ENCODE measurements at regions not wholly inside any gene's neighbourhood (a gene's known extent, or its start where the extent isn't known, plus 50 kb on each side); places are given as distances from the start of the nearest gene placed in this dataset.

DNA sequence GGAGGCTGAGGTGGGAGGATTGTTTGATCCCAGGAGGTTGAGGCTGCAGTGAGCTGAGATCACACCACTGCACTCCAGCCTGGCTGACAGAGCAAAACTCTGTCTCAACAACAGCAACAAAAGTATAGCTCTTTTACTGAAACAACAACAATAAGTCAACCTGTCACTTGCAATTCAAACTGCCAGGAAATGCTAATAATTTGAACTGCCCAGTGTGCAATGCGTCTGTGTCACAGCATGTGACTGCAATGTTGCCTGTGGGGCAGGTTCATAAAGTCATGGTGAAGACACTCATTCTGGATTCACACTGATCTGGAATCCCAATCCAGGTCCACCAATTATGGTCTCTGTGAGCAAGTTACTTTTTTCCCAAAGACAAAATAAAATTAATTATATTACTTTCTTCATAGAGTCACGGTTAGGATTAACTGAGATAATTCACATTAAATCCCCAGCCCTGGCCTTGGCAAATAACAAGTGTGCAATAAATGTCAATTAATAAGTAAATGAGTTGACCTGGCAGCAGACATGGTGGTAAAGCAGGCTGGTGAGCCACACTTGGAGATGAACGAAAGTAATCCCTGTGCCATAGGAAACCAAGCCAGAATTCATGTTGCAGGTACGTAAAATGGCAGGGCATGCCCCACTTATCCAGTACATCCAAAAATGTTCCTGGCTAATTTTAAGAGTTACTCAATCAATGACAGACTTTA, 89.1 kb upstream of the CPSF6 start:
- Histone ChIP-seq H3K9me3 (no peaks in the 10 kb centered on the region), H3K4me1 (no peaks in the 10 kb centered on the region), H3K4me3 (no peak overlapping the region), H3K36me3 (no peaks in the 10 kb centered on the region), H3K27ac (no peak overlapping the region), H3K27me3 (peaks cover 1% of the 10 kb centered on the region)
- intact Hi-C loops (cut with DNase I) = no loop called here
- TF ChIP-seq, protein P1, sequence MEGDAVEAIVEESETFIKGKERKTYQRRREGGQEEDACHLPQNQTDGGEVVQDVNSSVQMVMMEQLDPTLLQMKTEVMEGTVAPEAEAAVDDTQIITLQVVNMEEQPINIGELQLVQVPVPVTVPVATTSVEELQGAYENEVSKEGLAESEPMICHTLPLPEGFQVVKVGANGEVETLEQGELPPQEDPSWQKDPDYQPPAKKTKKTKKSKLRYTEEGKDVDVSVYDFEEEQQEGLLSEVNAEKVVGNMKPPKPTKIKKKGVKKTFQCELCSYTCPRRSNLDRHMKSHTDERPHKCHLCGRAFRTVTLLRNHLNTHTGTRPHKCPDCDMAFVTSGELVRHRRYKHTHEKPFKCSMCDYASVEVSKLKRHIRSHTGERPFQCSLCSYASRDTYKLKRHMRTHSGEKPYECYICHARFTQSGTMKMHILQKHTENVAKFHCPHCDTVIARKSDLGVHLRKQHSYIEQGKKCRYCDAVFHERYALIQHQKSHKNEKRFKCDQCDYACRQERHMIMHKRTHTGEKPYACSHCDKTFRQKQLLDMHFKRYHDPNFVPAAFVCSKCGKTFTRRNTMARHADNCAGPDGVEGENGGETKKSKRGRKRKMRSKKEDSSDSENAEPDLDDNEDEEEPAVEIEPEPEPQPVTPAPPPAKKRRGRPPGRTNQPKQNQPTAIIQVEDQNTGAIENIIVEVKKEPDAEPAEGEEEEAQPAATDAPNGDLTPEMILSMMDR (IDR thresholded peaks at IDR 0.05) = no peak
- DNase-seq (ENCODE audit: low spot score in 2 of 2) = no peak

DNA sequence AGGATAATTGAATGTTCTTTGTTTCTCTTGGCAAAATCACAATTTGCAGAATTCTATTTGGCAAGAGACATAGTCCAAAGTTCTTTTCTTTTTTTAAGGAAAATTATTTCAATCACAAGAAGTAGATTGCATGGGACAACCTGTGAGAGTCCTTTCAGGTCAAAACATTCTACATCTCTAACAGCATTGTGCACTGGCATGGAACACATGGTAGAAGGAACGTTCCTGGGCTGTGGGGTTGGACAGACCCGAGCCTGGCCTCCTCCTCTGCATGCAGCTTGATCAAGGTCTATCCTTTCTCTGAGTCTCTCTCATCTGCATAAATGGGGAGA, 88.6 kb upstream of the CPSF6 start:
- peaks cover 3% of the 10 kb centered on the region for H3K27me3 ChIP-seq
- TF ChIP-seq, protein P1 (IDR thresholded peaks at IDR 0.05) = no peak
- intact Hi-C loops (cut with DNase I) = no loop called here
- H3K9me3 ChIP-seq = no peaks in the 10 kb centered on the region
- H3K36me3 ChIP-seq = no peaks in the 10 kb centered on the region
- H3K4me1 ChIP-seq = no peaks in the 10 kb centered on the region
- H3K27ac ChIP-seq = no peak overlapping the region
- no peak overlapping the region for H3K4me3 ChIP-seq
- DNase-seq (ENCODE audit: low spot score in 2 of 2) = no peak

DNA sequence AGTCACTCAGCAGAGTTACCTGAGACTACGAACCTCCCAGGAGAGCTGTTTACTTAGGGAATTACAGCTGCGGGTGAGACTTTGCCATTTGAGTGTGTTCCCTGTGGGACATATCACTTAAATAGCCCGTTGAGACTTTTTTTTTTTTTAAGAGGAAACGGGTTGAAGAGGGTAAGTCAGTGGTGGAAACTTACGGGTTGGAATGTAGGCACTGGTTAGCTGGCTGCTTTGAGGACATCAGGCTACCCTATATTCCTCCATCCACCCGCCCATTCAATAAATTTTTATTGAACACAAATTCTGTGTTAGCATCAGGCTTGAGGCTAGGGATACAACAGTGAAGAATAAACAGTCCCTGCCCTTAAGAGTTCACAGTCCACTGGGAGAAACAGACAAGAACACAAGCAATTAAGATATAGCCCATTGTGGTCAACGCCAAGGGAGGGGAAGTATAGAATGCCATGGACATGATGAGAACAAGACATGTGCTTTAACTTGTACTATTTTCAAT, 88.1 kb upstream of the CPSF6 start:
- no peak overlapping the region for H3K4me3 ChIP-seq
- H3K27ac ChIP-seq = no peak overlapping the region
- H3K4me1 ChIP-seq = no peaks in the 10 kb centered on the region
- no peaks in the 10 kb centered on the region for H3K36me3 ChIP-seq
- intact Hi-C loops (cut with DNase I) = no loop called here
- TF ChIP-seq, protein P1 (IDR thresholded peaks at IDR 0.05) = no peak
- no peak for DNase-seq (ENCODE audit: low spot score in 2 of 2)
- H3K9me3 ChIP-seq = no peaks in the 10 kb centered on the region
- H3K27me3 ChIP-seq = peaks cover 3% of the 10 kb centered on the region

DNA sequence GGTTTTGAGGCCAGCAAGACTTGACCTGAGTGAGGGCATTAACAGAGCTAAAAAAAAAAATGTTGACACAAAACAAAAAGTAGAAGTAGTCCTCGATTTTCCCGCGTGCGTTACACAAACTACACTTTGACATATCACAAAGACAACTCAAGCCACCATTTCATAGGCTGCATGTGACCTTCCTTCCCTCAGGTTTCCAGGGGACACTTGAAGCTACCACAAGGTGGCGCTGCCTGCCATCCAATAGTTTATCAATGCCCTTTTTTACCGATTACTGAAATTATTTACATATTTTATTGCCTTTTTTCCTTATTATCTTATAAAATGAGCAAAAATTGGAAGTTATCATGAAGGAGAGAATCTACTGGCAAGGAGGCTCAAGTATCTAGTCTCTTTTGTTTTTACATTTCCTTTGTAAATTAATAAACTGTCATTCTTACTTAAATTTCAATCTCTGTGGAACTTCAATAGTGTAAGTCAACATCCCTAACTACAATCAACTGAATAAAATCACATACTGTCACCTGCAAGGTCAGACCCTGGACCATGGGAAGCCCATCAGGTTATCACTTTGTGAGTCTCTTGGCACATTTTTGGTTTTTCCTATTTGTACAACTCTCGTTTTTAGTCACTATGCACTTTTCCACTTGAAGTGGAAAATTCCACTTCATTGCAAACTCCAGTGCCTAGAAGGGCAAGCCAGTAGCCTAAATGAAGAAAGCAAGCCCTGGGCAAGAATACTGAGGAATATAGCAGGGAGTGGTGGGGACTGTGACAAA, 84.6 kb upstream of the CPSF6 start:
- TF ChIP-seq, protein P1 (IDR thresholded peaks at IDR 0.05) = peak; percentile 63 to 78 (median 71)
- peak; percentile 18 to 80 for DNase-seq (ENCODE audit: low spot score in 2 of 2)
- H3K27ac ChIP-seq = no peak overlapping the region
- H3K27me3 ChIP-seq = peaks cover 3% of the 10 kb centered on the region
- peaks cover 0 to 4% of the 10 kb centered on the region in 2 donors for H3K4me1 ChIP-seq
- no peaks in the 10 kb centered on the region for H3K36me3 ChIP-seq
- H3K9me3 ChIP-seq = no peaks in the 10 kb centered on the region
- intact Hi-C loops (cut with DNase I) = loop anchor here (1.0 to 5.0 kb wide), 2 partner anchors 83 to 100 kb away; partner anchors contain the start of gene CPSF6
- no peak overlapping the region for H3K4me3 ChIP-seq

DNA sequence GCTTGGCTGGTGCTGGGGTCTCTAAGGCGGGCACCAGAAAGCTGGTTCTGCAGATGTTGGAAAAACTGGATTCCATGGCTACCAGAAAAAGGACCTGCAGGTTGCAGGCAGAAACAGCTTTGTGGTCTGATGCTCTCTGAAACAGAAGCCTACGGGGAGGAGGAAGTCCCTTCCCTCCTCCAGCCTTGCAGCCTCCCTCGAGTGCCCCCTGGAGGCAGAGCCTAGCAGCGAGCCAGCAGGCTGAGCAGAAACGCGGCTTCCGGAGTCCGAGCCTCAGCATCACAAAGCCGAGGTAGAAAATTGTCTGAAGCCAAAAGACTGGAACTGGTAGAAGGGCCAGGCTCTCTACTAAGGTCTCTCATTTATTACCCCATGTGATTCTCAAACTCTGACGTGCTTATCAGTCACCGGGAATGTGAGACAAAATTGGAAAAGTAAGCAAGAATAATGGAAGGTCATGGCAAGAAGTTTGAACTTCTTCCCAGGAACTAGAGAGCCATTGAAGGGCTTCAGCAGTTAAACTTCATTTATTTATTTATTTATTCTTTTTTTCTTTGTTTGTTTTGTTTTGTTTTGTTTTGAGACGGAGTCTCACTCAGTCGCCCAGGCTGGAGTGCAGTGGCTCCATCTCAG, 82.2 kb upstream of the CPSF6 start:
- Histone ChIP-seq H3K36me3 (no peaks in the 10 kb centered on the region), H3K9me3 (no peaks in the 10 kb centered on the region), H3K4me1 (peaks cover 0 to 4% of the 10 kb centered on the region in 2 donors), H3K27me3 (peaks cover 3% of the 10 kb centered on the region), H3K4me3 (no peak overlapping the region), H3K27ac (no peak overlapping the region)
- TF ChIP-seq, protein P1 (IDR thresholded peaks at IDR 0.05) = peak; percentile 34 to 81 (median 76)
- intact Hi-C loops (cut with DNase I) = loop anchor here (5.0 kb wide), 1 partner anchor 80 kb away; the partner anchor contains the start of gene CPSF6
- peak; percentile 21 to 87 for DNase-seq (ENCODE audit: low spot score in 2 of 2)

All from ascending aorta (tissue), 2 donors.